ENCODE measurements at regions not wholly inside any gene's neighbourhood (a gene's known extent, or its start where the extent isn't known, plus 50 kb on each side); places are given as distances from the start of the nearest gene placed in this dataset.

DNA sequence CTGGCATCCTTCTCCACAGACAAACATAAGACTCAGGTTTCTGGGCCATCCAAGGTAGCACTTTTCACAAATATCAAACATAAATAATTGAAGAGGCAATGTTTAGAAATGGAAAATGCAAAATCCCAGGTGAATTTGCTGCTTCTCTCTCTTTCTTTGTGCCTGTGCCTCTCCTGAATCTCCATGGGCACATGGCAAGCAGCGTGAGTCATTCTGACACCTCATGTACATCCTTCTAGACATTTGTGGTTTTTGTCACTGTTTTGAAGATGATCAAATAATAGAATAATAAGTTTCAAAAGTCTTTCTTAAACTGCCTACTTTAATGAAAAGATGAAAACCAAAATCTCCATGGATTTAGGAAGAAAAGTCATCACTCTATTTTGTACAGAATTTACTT, 60.3 kb upstream of the RAB11FIP2 start:
- DNase-seq (ENCODE audit: low spot score): no peak

- DNase-seq (ENCODE audit: low spot score): peak; percentile 30
These were observed 59.7 kb upstream of the RAB11FIP2 start for GRCh38 chr10:118106426-118106825.

- DNase-seq (ENCODE audit: low spot score): no peak
These were observed 55.4 kb upstream of the RAB11FIP2 start for GRCh38 chr10:118102121-118102520.

- no peak for DNase-seq (ENCODE audit: low spot score)
These were observed 54.8 kb upstream of the RAB11FIP2 start for GRCh38 chr10:118101501-118101900.
